Midbrain (tissue), 1 donor: ENCODE measurements at regions not wholly inside any gene's neighbourhood (a gene's known extent, or its start where the extent isn't known, plus 50 kb on each side); places are given as distances from the start of the nearest gene placed in this dataset.

Experiments
- DNase-seq: peaks from one replicate; lab custom pipeline; 2025; lab: John Stamatoyannopoulos, UW

GRCh38 chr4:123455360-123455759 lies 58.8 kb downstream of the SPRY1 start:
- no peak for DNase-seq

DNA sequence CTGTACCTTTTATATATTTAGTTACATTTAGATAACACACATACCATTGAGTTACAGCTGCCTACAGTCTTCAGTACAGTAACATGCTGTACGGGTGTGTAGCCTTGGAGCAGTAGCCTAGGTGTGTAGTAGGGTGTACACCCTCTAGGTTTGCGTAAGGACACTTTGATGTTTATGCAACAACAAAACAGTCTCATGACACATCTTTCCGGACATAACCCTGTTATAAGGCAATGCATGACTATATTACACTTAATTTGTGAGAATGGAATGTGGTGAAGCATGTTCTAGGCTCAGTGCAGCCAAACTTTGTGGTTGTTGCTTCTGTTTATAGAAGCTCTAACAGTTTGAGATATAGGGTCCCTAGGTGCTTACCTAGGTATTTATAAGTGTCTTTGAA lies 65.4 kb downstream of the SPRY1 start:
- no peak for DNase-seq

- no peak for DNase-seq
Observed at GRCh38 chr4:123463869-123464268, 67.3 kb downstream of the SPRY1 start.

GRCh38 chr4:123465416-123465815 lies 68.8 kb downstream of the SPRY1 start:
- no peak for DNase-seq

DNA sequence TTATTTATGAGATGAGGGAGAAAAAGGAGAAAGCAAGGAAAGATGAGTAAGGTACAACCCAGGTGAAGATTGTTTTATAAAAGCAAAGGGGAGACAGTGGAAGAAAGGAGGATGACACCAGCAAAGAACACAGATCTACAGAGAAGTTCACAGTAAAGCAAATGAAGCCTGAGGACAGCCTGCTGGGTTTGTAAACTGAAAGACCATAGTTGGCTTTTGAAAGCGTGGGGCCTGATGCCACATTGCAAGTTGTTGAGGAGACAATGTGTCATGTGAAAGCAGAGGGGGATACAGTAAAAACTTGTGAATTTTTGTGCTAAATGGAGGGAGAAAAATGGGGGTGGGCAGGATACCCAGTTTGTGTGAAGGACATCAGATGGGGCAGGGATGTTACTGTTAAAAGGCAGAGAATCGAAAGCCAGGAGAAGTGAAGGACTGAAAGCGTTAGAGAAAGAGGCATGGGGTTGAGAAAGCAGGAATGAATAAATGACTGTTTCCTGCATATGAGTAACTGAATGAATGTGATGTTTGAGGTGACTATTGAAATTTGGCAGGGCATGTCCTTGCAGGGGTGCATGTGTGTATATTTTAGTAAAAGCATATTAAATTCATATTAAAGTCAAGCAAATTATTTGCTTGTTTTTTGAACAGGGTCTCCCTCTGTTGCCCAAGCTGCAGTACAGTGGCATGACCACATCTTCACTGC lies 69.6 kb downstream of the SPRY1 start:
- no peak for DNase-seq

- DNase-seq: no peak
Observed at GRCh38 chr4:123468479-123469031, 72.0 kb downstream of the SPRY1 start.

GRCh38 chr4:123469245-123469644 lies 72.7 kb downstream of the SPRY1 start:
- DNase-seq: no peak

GRCh38 chr4:123469696-123470095 lies 73.1 kb downstream of the SPRY1 start:
- DNase-seq: no peak

DNA sequence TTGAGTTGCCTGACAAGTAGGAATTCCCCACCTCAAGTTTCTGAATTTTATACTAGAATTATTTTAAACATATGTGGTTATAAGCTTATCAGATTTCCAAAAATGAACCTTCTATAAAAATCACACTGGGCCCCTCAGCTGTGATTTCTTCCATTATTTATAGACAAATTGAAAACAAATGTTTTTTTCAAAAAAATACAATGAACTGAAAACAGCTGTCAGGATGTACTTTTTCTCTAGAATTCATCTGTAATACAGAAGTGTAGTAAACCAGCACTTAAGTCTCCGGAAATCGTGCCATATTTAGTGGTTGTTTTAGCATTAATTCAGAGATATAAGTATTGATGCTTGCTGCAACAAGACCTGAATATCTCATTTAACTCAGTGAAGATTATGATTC lies 74.0 kb downstream of the SPRY1 start:
- DNase-seq: no peak

DNA sequence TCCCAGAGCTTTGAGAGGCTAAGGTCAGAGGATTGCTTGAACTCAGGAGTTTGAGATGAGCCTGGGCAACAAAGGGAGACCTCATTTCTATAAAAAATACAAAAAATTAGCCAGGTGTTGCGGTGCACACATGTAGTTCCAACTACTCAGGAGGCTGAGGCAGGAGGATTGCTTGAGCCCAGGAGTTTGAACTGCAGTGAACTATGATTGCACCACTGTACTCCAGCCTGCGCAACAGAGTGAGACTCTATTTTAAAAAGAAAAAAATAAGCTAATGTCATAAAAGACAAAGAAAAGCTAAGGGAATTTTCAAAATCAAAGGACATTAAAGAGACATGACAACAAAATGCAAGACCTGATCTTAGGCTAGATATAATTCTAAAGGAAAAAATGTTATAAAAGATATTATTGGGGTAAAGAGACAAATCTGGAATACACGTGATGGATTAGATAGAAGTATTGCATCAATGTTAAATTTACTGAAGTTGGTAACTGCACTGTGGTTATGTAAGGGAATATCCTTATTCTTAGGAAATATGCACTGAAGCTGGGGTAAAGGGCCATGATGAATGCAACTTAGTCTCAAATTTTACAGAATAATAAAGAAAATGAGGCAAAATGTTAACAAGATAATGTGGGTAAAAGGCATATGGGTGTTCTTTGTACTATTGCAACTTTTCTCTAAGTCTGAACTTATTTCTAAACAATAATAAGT lies 75.2 kb downstream of the SPRY1 start:
- no peak for DNase-seq

DNA sequence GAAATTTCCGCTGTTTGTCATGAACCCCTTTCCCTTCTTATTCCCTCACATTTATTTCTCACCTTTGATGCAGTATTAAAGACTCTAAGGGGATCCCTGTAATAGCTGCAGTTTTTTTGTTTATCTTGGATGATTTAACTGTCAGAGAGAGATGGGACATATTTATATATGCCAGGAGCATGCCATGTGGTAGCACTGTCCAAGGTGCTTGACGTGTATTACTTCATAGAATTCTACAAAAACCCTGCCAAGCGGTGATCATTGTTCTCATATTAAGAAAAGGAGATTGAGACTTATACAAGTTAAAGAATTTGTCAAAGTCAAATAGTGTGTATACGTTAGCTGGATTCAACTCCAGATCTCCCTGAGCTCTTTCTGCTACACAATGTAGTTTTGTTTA lies 78.2 kb downstream of the SPRY1 start:
- DNase-seq: no peak

GRCh38 chr4:123476089-123476488 lies 79.5 kb downstream of the SPRY1 start:
- DNase-seq: no peak

DNA sequence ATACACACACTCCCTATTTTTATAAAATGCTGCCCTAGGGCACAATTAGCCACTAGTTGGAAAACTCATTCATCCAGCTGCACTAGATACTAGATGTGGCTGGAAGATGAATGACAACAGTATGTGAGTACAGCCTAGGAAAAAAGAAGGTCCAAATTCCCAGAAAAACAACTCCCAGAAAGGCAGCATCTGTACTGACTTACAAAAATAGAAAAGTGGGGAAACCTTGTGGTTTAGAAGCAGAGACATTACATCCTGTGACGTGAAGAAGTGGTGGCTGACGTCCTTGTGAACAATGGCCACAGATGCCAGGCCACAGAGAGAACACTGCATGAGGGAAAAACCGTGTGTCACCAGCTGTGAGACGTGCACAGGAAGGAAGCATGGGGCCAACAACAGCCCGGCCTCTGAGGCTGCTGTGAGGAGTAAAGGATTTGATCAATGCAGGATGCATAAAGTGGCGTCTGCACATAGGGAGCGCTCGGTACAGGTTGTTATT lies 81.2 kb downstream of the SPRY1 start:
- DNase-seq: no peak

- DNase-seq: no peak
Observed at GRCh38 chr4:123478859-123479345, 82.3 kb downstream of the SPRY1 start.

DNA sequence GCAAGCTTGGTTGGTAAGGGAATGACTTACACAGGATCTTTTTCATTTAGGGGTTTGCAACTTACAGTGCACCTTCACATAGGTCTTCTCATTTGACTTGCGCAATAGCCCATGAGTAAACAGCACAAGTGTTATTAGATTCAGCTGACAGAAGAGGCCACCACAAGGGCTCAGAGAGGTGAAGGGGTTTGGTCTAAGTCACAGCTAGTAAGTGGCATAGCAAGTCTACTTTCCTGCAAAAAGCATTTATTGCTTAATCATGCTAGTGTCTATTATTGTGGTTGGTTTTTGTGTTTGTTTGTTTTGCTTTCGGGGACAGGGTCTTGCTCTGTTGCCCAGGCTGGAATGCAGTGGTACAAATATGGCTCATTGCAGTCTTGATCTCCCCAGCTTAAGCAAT lies 83.3 kb downstream of the SPRY1 start:
- DNase-seq: no peak

- no peak for DNase-seq
Observed at GRCh38 chr4:123480706-123481418, 84.3 kb downstream of the SPRY1 start.

- no peak for DNase-seq
Observed at GRCh38 chr4:123481717-123482116, 85.1 kb downstream of the SPRY1 start.

GRCh38 chr4:123484291-123484926 lies 87.8 kb downstream of the SPRY1 start:
- DNase-seq: no peak

- no peak for DNase-seq
Observed at GRCh38 chr4:123485601-123486000, 89.0 kb downstream of the SPRY1 start.

DNA sequence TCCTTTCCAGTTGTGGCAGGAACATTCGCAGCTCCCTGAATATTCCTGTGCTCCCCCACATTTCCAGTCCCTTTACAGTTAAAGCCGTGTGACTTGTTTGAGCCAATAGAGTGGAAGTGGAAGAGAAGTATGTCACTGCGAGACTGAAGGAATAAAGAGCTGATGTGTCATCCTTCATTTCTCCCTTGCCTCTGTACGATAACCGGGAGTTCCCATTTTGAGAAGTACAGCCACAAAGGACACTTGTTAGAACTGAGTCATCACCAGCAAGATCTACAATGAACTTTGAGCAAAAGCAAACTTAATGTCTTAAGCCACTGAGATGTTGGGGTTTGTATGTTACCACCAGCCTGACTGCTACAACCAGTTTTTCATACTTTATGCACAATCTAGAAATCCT lies 92.3 kb downstream of the SPRY1 start:
- DNase-seq: no peak

- no peak for DNase-seq
Observed at GRCh38 chr4:123495530-123495929, 98.9 kb downstream of the SPRY1 start.

DNA sequence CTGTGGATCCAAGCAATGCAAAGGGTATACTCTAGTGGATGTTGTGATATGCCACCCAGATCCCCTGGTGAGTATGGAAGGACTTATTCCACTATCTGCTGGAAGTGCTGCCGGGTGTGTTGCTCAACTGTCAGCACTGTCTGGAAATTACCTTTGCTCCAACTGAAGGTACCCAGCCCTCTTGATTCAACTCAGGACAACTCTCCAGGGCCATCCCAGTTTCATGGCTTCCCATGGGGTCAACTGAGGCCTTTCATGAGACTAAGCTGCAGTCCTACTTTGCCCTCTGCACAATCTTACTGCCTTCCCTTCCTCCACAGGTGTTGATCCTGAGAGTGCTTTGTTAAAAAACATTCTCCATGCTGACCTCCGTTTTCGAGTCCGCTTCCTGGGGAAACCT lies 99.8 kb downstream of the SPRY1 start:
- no peak for DNase-seq
